ELF-1 (cell line): ENCODE measurements at regions not wholly inside any gene's neighbourhood (a gene's known extent, or its start where the extent isn't known, plus 50 kb on each side); places are given as distances from the start of the nearest gene placed in this dataset.
A peak's percentile ranks its signal among the peaks of the same experiment; 100 is the strongest.

ENCODE experiments used
- DNase-seq: peaks from one replicate; pipeline ENCODE4 v3.0.0-alpha.2; 2016; ENCODE audit warnings: low read depth, low spot score

DNA sequence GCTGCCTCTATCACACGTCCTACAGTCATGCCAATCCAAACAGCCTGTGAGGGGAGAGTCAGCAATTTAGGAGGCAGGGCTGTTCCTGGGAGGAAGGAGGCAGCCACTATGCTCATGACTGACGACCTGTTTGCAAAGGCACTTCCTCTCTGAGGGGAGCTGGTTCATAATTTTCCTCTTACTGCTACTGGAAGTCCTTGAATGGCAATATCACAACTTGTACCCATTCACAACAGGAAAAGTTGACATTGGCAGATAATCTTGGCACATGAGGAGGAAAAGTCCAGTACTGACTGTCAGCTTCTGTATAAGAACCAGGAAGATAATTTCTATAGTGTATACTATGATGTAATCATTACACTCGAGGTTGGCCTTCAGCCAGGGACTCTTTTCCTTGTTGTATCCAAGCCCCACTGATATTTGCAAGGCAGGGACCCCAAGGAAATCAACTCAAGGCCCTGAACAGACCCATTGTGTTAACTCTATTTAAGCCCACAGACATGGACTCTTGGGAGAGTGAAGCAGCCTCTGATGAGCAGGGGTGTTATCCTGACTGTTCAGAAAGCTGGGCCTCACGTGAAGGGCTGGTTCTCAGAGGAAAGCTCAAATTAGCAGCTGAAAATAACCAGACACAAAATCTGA, 267.3 kb upstream of the ADAMTS9 start:
- DNase-seq: no peak

DNA sequence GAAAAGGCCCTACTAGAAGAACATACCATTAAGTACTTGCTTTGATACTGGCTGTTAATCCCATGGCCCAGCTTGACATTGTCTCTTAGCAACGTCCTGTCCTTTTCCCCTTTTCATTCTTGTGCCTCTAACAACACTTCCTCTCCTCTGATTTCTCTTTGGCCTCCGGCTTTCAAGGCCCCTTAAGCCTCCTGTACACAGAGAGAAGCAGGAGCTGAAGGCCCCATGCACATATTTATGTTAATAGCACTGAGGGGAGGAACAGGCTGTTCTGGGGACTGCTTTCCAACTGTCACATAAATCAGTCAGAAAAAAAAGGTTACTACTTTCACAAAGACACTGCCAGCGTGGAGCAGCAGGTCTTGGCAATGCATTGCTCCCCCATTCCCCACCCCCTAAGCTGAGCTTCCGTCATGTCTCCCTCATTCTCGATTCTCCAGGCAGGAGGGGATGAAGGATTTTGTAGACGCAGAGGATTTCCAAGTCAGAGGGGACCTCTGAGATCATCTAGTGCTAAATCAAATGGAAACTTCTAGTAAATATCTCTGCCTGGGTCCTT, 257.4 kb upstream of the ADAMTS9 start:
- peak; percentile 85 for DNase-seq

DNA sequence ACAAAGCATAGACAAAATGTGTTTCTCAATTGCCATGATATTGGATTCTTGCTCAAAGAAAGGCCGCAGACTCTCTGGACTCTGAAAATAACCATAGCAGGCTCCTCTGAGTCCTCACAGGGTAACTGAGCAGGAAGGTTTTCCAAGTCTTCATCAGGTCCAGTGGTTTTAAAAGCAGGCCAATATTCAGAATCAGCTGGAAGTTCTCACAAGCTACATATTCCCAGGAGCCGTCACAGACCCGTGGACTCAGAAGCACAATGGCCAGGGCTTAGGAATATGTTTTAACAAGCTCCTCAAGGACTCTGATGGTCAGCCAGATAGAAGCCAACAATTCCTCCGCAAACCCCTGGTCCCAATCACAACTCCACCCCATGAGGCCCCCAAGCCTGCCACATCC, 256.1 kb upstream of the ADAMTS9 start:
- no peak for DNase-seq

DNA sequence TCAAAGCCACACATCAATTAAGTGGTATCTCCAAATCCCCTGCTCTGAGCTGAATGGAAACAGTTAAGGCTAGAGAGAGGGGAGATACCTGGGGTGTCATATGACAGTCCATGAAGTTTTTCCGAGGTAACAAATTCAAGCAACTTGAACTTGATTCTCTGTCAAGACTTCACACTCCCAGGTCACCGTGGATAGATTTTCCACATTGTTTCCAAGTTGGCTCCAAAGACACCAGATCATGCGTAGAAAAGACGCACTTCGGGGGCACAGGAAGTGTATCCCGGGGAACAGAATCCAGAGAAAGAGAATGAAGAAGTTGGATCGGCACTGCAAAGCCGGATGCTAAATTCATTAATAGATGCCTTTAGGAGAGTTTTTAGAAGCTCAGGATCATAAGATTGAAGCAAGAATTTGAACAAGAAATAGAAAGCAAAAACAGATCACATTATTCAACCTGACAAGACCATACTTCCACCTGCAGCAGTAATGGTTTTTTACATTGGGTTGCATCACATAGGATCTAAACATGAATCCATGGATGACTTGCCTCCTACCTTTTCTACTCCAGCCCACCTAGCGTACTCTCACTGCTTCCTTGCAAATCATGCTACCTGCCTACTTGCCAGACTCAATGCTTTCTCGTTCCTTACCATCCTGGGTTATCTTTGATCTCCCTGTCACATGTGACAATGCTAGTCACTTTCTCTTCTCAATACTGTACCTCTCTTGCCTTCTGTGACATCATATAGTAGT, 253.0 kb upstream of the ADAMTS9 start:
- DNase-seq: no peak

DNA sequence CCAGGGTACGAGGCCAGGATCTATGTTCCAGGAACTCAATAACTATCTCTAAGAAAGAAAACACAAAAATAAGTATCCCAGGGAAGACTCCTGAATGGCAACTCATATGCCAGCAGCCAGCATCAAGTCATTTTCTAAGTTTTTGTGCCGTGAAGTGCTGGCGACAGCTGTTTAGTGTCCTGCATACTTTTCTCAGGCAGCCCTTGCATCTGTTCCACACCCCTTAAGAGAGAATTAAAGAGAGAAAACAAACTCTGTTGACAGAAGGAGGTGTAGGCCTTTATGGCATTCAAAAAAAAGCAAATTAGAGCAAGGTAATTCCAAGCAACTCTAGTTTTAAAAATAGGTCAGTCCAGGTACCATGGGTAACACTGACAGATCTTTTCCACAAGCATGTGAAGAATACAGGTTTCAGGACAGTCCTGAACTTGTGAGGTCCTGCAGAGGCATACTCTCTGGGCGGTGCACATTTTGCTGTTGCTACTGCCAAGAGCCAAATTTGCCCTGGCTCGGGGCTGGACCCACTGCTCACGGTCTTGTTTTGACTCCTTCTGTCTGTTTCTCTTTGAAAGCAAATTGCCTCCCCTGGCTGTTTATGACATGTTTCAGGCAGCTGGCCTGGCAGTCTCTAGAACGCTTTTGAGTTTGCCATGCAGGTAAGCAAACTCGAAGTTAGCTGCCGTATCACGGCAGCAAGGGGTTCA, 252.1 kb upstream of the ADAMTS9 start:
- no peak for DNase-seq

DNA sequence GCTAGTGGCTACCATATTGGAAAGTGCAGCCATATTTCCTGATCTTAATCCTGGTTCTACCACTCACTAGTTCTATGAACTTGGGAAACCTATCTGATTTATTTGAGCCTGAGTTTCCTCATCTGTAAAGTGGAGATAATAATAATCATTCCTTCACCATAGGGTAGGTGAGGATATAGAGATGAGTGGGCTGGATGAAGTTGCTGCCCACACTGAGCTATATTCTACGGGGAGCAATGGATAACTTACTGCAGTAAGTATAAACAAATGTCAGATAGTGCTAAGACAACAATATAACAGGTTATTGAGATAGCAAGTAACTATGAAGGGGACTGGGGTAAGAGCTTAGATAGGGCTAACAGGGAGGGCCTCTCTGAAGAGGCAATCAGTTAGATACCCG, 251.5 kb upstream of the ADAMTS9 start:
- DNase-seq: no peak

DNA sequence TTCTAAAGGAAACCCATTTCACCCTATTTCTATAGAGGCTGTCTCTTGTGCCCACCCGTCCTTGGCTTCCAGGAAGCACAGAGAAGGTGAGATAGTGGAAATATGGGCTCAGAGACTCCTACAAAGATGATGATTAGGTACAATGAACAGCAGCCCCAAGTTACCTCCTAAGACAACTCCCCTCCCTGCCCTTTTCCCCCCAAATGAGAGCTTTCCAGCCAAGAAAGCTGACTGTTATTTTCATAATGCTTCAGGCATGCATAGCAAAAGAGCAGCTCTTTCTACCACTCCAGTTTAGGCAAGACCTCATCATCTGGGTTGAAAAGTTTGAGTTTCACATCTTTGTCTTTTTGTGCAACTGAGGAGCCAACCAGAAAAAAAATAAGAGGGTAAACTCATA, 248.8 kb upstream of the ADAMTS9 start:
- no peak for DNase-seq

DNA sequence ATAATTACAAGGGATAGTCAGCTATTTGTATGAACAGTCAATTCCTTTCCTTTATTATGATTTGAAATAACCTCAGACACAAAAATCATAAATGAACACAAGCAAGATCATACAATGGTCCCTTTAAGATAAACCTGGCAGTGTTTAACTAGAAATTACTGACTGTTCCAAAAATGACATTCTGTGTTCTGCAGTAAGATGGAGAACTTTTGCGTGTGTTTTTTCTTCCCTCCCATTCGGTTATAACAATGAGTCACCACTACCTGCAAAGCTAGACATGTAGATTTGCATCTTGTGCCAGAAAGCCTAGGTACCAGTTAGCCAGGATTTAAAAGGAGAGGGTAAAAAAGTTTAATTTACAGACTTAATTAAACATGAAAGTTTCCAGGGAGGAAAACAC, 248.2 kb upstream of the ADAMTS9 start:
- DNase-seq: no peak

DNA sequence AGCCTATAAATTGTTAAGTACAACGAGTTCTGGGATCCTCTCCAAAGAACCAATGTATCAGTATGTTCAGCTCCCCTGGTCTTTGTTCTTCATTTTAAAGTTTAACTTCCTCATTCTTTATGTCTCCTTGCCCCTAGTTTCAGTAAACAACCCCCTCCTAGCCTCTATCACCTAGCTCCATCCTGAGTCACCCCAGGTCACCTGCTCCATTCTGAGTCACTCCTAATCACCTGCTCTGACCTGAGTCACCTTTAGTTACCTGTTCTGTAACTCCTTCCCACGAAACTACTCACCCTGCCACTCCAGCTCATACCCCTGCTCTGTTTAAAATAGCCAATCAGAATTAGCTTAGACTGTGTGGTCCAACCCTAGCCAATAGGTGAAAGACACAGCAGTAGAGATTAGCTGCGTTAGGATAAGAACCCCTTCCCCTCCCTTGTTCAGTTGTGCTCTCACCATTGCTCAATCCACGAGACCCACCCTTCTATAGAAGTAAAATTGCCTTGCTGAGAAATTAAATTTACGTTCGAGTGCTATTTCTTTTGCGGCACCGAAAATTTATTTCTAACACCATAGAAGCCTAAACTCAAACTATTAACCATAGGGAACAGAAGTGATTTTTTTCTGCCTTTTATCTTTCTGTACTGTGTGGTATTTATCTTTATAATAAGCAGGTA, 245.0 kb upstream of the ADAMTS9 start:
- no peak for DNase-seq

DNA sequence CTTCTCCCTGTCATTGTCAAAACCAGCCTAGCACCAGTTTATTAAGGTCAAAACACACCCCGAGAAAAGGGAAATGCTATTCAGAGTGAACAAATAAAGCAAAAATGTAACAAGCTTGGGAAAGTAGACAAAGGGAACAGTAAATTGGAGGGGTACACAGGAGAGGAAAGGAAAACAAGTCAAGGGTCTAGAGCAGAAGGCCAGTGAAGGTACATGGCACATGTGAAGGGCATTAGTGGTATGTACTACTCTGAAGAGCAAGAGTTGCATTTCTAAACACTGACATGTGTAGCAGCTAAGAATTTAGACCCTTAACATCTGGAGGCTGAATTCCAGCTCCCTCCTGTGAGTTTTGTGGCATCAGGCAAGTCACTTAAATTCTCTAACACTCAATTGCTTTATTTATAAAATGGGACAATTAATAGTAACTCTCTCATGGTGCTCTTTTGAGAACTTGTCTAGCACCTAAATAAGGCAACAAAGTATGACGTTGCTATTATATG, 244.3 kb upstream of the ADAMTS9 start:
- DNase-seq: no peak

DNA sequence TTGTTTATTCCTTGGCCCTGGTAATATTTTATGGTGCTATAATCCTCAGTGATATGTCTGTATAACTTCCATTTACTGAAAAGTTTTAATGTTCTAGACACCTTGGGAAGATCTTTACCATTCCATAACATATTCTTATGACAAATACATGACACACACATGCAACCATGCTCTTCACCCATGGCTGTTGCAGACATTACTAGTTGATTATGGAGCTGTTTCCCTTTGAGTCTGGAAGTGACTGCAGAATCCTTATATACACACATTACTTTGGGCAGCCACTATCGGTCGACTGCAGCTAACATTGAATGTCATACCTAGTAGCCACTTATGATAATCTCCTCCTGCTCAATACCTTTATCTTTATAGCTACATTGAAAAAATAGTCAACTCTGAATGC, 243.1 kb upstream of the ADAMTS9 start:
- DNase-seq: no peak

DNA sequence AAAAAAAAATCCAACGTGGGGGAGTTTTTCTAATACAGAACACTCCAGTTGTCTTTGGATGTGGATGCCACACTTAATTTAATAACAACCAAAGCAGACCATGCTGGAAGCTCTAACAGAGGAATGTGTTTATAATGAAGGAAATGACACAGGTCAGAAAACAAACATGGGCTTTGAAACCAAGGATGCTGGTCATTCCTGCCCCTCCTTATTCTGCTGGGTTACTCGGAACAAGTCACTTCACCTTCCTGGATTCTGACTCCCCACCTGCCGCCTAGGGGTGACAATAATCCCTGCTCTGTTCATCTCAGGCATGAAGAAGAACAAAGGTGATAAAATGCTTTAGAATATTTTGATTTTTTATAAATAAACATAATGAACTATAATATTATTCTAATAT, 240.9 kb upstream of the ADAMTS9 start:
- DNase-seq: no peak

DNA sequence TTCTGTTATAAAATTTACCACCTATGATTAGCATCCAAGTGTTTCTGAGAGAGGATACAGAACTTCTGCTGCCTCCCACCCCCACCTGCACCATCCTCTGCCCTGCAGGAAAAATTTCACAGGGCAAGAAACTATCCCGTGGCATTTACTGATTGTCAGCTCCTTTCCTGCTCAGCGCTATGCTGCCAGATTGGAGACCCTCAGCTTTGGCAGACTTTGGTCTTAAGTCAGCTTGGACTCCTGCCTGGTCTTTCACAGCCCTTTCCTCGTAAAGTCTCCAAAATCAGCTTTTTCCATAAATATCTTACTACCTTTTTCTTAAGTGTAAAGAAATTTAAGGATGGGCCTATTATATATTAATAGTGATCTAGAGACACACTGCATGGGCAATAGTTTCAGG, 239.9 kb upstream of the ADAMTS9 start:
- DNase-seq: no peak

DNA sequence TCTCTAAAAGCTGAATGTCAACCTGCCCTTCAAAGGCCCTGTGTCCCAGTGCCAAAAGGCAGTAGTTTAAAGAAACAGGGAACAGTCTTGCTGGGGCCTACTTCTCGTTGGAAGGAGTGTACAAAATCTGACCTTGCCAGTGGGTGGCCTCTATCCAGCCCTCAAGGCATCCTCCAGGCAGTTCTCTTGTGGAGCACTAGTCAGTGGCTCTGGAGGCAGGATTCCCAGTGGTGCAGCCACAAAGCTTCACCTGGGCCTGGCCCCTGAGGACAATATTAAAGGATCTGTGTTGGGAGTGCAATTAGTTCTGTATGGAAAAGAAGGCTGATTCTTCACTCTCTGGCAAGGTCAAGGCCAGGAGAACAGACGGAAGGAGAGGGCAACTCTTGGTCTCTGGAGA, 237.8 kb upstream of the ADAMTS9 start:
- no peak for DNase-seq

DNA sequence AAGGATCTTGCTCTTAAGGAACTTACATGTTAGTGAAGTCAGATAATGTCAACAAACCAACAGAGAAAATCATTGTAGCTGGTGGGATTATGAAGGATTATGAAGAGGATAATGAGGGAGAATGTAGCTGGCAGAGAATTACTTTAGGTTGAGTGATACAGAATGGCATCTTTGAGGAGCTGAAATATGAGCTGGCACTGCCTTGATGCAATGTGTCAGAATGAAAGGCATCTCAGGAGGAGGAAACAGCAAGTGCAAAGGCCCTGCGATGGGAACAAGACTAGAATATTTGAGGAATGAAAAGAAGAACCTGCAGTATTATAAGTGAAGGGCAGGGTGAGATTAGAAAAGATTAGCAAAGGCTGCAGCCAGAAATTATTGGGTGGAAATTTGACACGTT, 237.2 kb upstream of the ADAMTS9 start:
- no peak for DNase-seq

DNA sequence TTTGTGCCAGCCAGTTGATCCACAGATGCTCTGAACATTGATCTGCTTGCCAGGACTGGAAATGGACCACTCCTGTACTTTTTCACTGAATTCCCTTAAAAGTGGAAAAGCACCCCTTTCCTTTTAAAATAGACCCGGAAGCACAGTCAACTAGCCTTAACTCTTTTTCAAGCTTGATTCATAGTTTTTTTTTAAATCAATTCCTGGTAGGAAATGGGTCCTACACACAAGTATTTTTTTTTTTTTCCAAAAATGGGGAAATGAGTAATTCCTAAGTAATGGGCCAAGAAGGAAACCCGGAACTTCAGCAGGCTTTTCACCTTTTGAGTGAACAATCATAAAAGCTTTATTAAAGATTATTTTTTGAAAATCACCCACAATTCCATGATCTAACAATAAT, 234.4 kb upstream of the ADAMTS9 start:
- no peak for DNase-seq

DNA sequence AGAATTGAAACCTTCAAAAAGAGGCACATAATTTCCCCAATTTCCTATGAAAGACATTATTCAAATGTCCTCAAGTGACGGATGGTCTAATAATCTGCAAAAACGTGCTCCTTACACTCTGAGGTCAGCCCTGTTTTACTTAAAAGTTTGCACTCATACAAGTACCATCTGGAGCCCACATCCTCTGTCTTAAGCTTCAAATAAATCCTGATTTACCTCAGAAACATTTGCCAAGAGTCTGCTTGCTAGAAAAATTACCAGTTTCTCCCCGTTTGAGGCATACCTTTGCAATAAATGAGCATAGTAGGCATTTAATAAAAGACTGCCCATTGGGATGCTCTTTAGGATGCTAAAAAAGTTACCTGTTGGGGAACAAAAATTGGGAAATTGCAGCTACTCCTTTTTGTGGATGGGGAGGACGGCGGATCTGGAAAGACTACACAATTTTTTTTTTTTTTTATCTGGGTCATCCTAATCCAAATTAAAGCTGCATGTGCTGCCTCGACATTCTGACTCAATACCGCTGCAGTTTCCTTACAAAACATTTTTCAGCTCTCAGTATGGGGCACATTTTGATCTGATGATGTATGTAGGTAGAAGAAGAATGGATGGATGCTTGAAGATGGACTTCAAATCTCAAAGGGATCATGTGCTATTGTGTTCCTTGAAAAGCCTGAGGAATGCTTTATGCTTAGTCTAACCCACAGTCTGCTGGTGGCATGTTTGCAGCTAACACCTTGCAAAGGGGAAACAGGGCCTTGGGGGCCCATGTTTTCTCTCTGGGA, 233.7 kb upstream of the ADAMTS9 start:
- DNase-seq: no peak

DNA sequence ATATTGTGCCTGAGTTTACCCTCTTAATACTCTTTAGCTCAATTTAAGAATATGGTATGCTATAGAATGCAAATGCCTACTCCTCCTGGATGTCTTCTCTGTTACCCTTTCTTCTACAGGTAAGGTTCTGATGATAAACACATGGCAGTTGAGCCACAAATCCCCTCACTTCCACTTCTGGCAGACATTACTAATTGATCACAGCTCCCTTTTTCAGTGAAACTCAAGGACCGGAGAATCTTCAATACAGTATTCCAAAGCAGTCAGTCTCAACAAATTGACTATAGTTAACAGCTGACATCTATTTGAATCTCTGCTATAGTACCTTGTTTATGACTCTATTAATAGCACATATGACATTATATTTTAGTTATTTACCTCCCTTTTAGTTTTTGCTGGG, 232.1 kb upstream of the ADAMTS9 start:
- DNase-seq: no peak

DNA sequence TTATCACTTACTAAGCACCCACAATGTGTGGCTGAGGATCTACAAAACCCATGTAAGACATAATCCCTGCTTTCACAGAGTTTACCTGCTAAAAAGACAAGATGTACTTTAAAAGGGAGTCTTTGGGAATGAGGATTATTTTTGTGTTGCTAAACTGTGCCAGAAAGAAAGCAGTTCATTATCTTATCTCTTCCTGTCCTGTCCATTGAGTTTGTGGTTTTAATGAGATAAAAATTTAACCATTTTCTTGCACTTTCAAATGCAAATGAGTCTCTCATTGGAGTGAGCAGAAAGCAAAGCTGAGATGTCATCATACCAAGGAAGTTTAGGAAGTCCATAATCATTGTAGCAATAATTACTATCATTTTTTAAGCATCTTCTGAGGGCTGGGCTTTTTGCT, 231.2 kb upstream of the ADAMTS9 start:
- DNase-seq: no peak

DNA sequence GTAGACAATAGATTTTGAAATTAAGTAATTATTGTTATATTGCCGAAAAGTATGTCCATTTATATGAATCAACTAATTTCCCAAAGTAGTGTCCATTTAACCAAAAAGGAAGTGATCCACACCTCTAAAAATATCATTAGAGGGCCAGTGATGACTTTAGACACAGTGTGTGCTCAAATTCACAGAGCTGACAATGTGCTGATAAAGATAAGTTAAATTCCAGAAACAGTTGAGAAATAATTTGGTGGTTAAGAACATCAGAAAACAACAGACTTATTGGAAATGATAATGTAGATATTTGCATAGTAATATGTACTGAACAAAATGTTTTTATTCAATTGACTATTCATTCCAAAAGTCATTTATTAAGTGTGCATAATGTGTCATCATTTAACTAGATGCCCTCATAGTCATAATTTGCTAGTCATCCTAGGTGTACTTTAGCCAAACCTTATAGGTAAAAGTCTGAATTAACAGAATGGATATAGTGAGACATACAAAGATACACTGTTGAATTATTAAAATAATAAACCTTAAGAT, 230.2 kb upstream of the ADAMTS9 start:
- no peak for DNase-seq

DNA sequence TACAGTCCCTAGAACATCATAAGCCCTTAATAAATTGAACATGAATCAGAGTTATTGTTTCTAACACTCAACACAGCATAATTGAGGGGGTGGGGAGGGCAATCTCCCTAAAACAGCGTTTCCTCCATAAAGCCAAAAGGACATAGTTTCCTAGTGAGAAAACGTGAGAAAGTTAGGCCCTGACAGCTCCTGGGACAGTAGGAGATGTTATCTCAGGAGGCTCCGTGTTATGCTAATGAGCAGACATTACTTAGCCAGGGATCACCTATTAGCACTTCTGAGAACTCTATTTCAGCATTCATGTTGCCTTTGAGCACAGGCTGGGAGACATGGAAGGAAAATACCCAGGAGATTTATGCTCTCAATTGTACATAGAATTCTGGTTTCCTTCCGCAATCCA, 229.1 kb upstream of the ADAMTS9 start:
- peak; percentile 58 for DNase-seq
